ENCODE measurements at regions not wholly inside any gene's neighbourhood (a gene's known extent, or its start where the extent isn't known, plus 50 kb on each side); places are given as distances from the start of the nearest gene placed in this dataset.
"Not testable (repeated sequence)": the region's sequence is repeated elsewhere in the genome, so short reads cannot be mapped to it uniquely, and the experiment has no call there.

DNA sequence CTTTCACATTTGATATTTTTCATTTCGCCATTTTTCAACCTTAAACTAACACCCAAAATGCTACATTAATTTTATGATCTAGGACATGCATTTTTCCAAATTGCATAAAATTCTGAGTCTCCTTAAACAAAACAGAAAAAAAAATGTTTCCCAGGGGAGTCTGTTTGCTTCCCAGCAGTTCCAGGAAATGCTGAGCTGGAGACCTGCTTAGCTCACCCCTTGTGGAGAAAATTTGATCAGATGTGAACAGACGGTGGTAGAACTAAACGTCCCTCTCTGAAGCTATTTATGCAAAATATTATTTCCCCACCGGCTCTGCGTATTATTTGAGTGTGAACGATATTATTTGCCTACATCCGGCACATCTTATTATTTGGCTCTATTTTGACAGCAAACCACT is 74.9 kb upstream of the AGAP1 start:
- POLR2A ChIA-PET: no interaction called here
- CTCF ChIA-PET: no interaction called here

DNA sequence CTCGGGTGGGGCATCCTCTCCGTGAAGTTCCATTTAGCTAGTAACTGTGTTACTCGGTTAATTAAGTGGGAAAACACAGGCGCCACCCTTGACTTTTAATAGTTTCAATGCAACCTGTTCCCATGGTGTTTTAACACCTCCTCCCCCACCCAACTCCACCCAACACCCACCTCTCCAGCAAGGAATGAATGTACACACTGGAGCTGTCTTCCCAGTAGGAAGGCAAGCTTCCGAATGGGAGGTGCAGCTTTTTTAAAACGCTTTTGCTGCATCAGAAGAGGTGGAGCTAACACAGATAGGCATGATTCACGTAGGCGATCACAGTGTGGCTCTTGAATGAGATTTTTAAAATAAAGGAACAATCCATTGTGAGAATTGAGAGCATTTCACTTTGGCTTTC is 73.8 kb upstream of the AGAP1 start:
- POLR2A ChIA-PET: no interaction called here
- CTCF ChIA-PET: no interaction called here

DNA sequence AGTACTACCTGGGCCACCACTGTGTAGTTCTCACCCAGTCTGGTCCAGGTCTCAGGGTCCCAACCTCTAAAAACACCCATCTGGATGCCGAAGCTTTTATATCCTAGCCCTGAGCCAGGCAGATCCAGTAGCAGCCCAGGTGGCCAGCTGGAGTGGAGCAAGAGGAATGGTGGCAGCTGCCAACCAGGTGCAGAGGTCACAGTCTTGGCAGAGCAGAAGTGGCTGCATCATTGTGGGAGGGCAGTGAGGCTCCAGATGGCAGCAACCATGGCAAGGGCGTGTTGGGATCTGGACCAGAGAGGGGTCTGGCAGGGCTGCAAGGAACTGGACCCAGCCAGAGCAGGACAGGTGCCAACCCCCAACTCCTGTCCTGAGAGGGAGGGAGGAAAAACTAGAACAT is 72.2 kb upstream of the AGAP1 start:
- ChIA-PET CTCF (no interaction called here), POLR2A (no interaction called here)

DNA sequence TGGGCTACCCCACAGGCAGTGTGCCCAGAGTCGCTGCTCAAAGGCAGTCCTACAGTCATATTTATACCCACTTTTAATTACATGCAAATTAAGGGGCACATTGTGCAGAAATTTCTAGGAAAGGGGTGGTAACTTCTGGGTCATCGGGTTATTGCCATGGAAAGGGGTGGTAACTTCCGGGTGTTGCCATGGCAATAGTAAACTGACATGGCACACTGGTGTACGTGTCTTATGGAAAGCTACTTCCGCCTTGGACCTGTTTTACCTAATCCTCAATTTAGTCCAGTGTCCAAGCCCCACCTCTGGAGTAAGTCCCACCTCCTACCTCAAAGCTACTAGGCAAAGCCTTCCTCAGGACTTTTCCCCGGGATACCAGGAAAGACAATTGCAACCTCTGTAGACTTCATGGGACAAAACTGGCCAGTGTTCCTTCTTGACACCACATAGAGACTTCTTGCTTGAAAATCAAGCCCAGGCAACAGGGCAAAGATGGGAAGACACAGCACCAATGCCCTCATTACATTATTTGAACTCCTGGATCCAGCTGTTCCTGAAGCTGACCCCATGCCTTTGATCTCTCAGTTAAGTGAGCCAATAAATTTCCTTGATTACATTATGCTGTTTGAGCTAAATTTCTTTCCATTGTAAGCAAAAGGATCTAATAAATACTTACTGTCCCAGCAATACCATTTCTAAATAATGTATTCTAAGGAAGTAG is 63.3 kb upstream of the AGAP1 start:
- CTCF ChIA-PET: interaction anchor here (0.6 kb wide), 1 partner anchor 656 kb away, joined by 8 read pairs; no protein-coding TSS in a partner anchor

DNA sequence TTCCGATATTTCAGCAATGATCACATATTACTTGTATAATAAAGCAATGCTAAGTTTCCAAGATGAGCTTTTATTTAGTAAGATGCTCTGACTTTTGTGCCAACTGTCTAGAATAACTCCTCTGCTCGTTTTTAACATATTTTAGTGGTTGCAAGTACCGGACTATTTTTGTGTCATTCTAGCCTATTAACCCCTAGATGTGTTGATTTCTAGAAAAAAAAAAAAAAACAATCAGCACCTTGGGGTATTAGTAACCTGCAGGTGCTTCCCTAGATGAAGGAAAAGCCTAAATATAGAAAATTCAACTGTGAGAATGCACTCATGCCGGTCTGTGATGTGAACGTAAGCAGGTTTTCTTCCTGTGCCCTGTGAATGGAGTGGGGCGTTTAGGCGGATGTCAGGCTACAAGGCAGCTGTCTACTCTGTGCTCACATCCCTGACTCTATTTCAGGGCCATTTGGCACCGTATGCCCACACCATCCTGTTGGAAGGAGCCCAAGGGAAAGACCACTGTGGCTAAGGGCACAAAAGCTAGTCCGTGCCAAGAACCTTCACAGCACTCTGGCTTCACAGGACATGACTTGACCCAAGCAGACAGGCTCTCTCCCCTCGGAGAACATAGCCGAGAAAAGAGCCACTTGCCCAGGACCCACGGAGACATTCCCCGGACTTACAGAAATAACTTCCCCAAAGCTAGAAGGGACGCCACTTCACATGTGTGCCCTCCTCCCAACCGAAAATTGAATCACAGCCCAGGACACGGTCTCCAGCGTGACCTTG is 60.9 kb upstream of the AGAP1 start:
- CTCF ChIA-PET: no interaction called here

More for the DNA sequence above, 63.3 kb upstream of the AGAP1 start:
- POLR2A ChIA-PET: no interaction called here

DNA sequence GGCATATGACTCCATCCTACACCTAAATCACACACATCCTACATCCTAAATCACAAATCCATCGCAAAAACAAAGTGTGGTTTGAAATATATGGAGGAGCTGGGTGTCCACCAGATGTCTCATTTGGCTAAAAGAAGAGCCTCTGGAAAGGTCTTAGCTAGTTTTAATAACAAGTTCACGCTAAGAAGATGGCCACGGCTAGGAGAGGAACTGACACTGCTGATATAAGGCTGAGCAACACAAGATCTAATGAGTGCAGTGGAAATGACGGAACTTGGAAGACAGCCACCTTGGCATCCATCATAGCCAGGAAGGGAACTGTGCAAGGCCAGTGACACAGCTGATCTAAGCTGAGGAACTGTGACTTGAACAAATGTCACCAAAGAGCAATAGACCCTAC is 60.0 kb upstream of the AGAP1 start:
- CTCF ChIA-PET: no interaction called here
- POLR2A ChIA-PET: no interaction called here

More for the DNA sequence above, 60.9 kb upstream of the AGAP1 start:
- POLR2A ChIA-PET: no interaction called here

DNA sequence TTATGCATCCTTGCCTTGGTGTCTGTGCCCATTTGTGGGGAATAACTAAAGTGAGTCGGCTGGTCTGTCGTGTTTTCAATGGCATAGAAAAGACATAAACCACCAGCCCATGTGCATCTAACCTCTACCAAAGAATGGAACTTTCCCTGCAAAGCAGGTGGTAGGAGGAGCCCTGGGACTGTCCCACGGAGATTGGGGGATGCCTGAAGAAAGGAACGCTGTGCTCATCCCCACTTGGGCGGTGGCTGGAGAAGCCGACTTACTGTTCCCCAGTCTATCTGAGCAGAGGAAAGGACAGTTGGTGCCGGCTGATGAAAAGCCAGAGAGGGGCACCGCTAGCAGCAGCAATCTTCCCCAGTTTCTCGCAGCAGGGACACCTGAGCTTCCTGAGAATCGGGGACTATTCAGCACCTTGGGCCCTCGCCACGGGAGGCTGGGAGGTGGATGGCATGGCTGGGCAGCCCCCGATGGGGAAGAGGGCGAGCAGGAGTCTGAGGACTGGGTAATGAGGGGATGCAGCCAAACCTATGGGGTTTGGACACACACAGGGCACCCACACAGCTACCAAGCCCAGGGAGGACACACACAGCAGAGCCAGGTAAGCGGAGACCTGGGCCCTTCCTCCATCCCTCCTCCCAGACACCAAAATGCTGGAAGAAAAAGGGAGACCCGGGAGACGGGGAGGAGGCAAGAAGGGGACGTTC is 53.7 kb upstream of the AGAP1 start:
- POLR2A ChIA-PET: no interaction called here

DNA sequence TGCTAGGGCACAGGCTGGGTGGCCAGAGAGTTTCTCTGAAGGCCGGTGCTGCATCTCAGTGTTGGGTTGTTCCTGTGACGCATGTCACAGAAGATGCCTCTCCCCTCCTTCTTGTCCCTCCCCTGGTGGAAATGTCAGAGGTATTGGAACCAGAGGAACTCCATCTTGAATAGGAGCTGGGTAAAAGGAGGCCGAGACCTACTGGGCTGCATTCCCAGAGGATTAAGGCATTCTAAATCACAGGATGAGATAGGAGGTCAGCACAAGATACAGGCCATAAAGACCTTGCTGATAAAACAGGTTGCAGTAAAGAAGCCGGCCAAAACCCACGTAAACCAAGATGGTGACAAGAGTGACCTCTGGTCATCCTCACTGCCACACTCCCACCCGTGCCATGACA is 50.3 kb upstream of the AGAP1 start:
- CTCF ChIA-PET, POLR2A ChIA-PET: not testable (repeated sequence)

More for the DNA sequence above, 53.7 kb upstream of the AGAP1 start:
- CTCF ChIA-PET: no interaction called here

Data from activated CD8-positive, alpha-beta memory T cell treated with anti-CD3 and anti-CD28 coated beads for 36 hours (primary cell).